Loucy (cell line): ENCODE measurements at regions not wholly inside any gene's neighbourhood (a gene's known extent, or its start where the extent isn't known, plus 50 kb on each side); places are given as distances from the start of the nearest gene placed in this dataset.

Source experiments
- H2AFZ ChIP-seq: fragments of 200-600 bp; sonication (generic); 2 replicates; pipeline ENCODE4 v1.6.0; 2016; ENCODE audit warnings: antibody characterized with exemption, mild to moderate bottlenecking, low read length, moderate library complexity
- H3F3A ChIP-seq: fragments of 200-600 bp; 2 replicates; pipeline ENCODE4 v1.6.0; 2016; ENCODE audit warnings: antibody characterized with exemption, low read depth, mild to moderate bottlenecking
- H3K27me3 ChIP-seq: fragments of 200-600 bp; sonication (generic); 2 replicates; pipeline ENCODE4 v1.6.1; 2014; ENCODE audit warnings: low read length, mild to moderate bottlenecking; ENCODE audit not compliant: insufficient read depth, poor library complexity, severe bottlenecking
- H3K36me3 ChIP-seq: fragments of 200-600 bp; sonication (generic); 2 replicates; pipeline ENCODE4 v1.6.1; 2016; ENCODE audit warnings: low read length; ENCODE audit not compliant: insufficient read depth
- H3K4me1 ChIP-seq: fragments of 200-600 bp; sonication (generic); 2 replicates; pipeline ENCODE4 v1.5.1; 2014; ENCODE audit warnings: low read length, mild to moderate bottlenecking; ENCODE audit not compliant: insufficient read depth, poor library complexity, severe bottlenecking
- H3K4me2 ChIP-seq: fragments of 200-600 bp; sonication (generic); 2 replicates; pipeline ENCODE4 v1.6.0; 2014; ENCODE audit warnings: antibody characterized with exemption, low read length, low read depth, mild to moderate bottlenecking; ENCODE audit not compliant: poor library complexity, severe bottlenecking
- H3K4me3 ChIP-seq: fragments of 200-600 bp; sonication (generic); 2 replicates; pipeline ENCODE4 v1.5.1; 2014; ENCODE audit warnings: low read length, mild to moderate bottlenecking, mixed read lengths; ENCODE audit not compliant: poor library complexity, severe bottlenecking
- H3K79me2 ChIP-seq: fragments of 200-600 bp; sonication (generic); 2 replicates; pipeline ENCODE4 v1.6.1; 2014; ENCODE audit warnings: low read length; ENCODE audit not compliant: insufficient read depth
- H3K9ac ChIP-seq: fragments of 200-600 bp; sonication (generic); 2 replicates; pipeline ENCODE4 v1.6.0; 2014; ENCODE audit warnings: mild to moderate bottlenecking, low read depth, low read length, moderate library complexity; ENCODE audit not compliant: poor library complexity, severe bottlenecking
- H3K9me2 ChIP-seq: fragments of 200-600 bp; sonication (generic); replicated peaks from 2 replicates; pipeline ENCODE4 v1.6.1; 2016; ENCODE audit warnings: low read depth, low read length, mixed read lengths
- H3K9me3 ChIP-seq: fragments of 200-600 bp; sonication (generic); 2 replicates; pipeline ENCODE4 v1.6.1; 2014; ENCODE audit warnings: mild to moderate bottlenecking, antibody characterized with exemption, low read length, low read depth; ENCODE audit not compliant: insufficient read depth
- H4K20me1 ChIP-seq: fragments of 200-600 bp; sonication (generic); 2 replicates; pipeline ENCODE4 v1.6.0; 2014; ENCODE audit warnings: antibody characterized with exemption, low read length, mild to moderate bottlenecking; ENCODE audit not compliant: insufficient read depth, poor library complexity, severe bottlenecking
- CTCF ChIP-seq: fragments of 200-600 bp; sonication (generic); conservative IDR thresholded peaks from 2 replicates; pipeline ENCODE4 v1.5.1; 2014; ENCODE audit warnings: mild to moderate bottlenecking, antibody characterized with exemption, low read length
- EZH2phosphoT487 ChIP-seq: fragments of 200-600 bp; IDR thresholded peaks from 2 replicates; pipeline ENCODE4 v1.6.1; 2018; ENCODE audit warnings: antibody characterized with exemption, mild to moderate bottlenecking, moderate library complexity, borderline replicate concordance

- Histone ChIP-seq H4K20me1 (no peaks in the 10 kb centered on the region), H3K4me2 (no peak overlapping the region), H3K27me3 (no peaks in the 10 kb centered on the region), H3K9me3 (no peaks in the 10 kb centered on the region), H3F3A (no peaks in the 10 kb centered on the region), H3K9me2 (no peaks in the 10 kb centered on the region), H3K9ac (no peak overlapping the region), H3K4me1 (peaks cover 22% of the 10 kb centered on the region), H3K36me3 (no peaks in the 10 kb centered on the region), H2AFZ (no peak overlapping the region), H3K4me3 (no peak overlapping the region), H3K79me2 (no peaks in the 10 kb centered on the region)
- TF ChIP-seq EZH2phosphoT487 (no peak), CTCF (no peak)
Observed at GRCh38 chr4:129327637-129328036, 231.7 kb downstream of the C4orf33 start.

- Histone ChIP-seq H3K79me2 (no peaks in the 10 kb centered on the region), H2AFZ (peak overlapping the region; percentile 54; the same call in 1 of the 2 replicates), H3K9me3 (no peaks in the 10 kb centered on the region), H3K4me2 (no peak overlapping the region), H3K4me3 (no peak overlapping the region), H3K36me3 (no peaks in the 10 kb centered on the region), H3K4me1 (peaks cover 22% of the 10 kb centered on the region), H3K9me2 (no peaks in the 10 kb centered on the region), H3K27me3 (no peaks in the 10 kb centered on the region), H3F3A (no peaks in the 10 kb centered on the region), H4K20me1 (no peaks in the 10 kb centered on the region), H3K9ac (no peak overlapping the region)
- no peak for TF ChIP-seq EZH2phosphoT487
- no peak for TF ChIP-seq CTCF
Observed at GRCh38 chr4:129328162-129328561, 232.2 kb downstream of the C4orf33 start.

DNA sequence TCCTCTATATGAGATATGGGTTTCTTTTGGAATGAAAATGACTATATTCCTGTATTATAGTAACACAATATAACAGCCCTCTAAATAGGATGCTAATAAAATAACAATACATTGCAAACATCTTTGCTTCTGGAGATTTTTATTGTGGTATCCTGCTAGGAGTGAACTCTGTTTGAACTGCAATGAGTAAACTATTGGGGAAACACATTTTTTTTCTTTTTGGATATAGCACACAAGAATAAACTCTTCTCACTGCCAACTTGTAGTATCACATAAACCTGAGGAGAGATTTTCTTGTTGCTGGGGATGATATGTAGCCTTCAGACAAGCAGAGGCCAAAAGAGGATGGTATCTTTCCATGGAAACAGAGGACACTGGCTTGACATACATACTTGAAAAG is 238.2 kb downstream of the C4orf33 start:
- Histone ChIP-seq H3K27me3 (no peaks in the 10 kb centered on the region), H3K79me2 (no peaks in the 10 kb centered on the region), H3K4me2 (no peak overlapping the region), H3F3A (no peaks in the 10 kb centered on the region), H3K9ac (no peak overlapping the region), H2AFZ (no peak overlapping the region), H3K9me2 (no peaks in the 10 kb centered on the region), H3K36me3 (no peaks in the 10 kb centered on the region), H3K4me3 (no peak overlapping the region), H4K20me1 (no peaks in the 10 kb centered on the region), H3K9me3 (no peaks in the 10 kb centered on the region), H3K4me1 (no peaks in the 10 kb centered on the region)
- TF ChIP-seq CTCF (no peak), EZH2phosphoT487 (no peak)
